ENCODE measurements at regions not wholly inside any gene's neighbourhood (a gene's known extent, or its start where the extent isn't known, plus 50 kb on each side); places are given as distances from the start of the nearest gene placed in this dataset.

GRCh38 chr17:79532107-79532790, 78.6 kb downstream of the RBFOX3 start:
- TF ChIP-seq FOXM1 (IDR thresholded peaks at IDR 0.05; ENCODE audit: borderline replicate concordance, low read depth): no peak
- TF ChIP-seq YY1 (IDR thresholded peaks at IDR 0.05; ENCODE audit: low read depth): no peak
- no peak for TF ChIP-seq NFIC (IDR thresholded peaks at IDR 0.05)
- no peak for TF ChIP-seq CEBPB (IDR thresholded peaks at IDR 0.05)
- TF ChIP-seq ZBTB7A (IDR thresholded peaks at IDR 0.05; ENCODE audit: low read depth): no peak
- no peak for TF ChIP-seq TCF12 (IDR thresholded peaks at IDR 0.05; ENCODE audit: low read depth)
- TF ChIP-seq USF1 (IDR thresholded peaks at IDR 0.05): no peak
- TF ChIP-seq TEAD4 (IDR thresholded peaks at IDR 0.05): no peak
- no peak for TF ChIP-seq TAF1 (IDR thresholded peaks at IDR 0.05; ENCODE audit: low read depth)
- TF ChIP-seq EP300 (IDR thresholded peaks at IDR 0.05; ENCODE audit: borderline replicate concordance): no peak
- no peak for TF ChIP-seq RAD21 (IDR thresholded peaks at IDR 0.05; ENCODE audit: low read depth)
- no peak for TF ChIP-seq MAX (IDR thresholded peaks at IDR 0.05)
- no peak for TF ChIP-seq CREB1 (IDR thresholded peaks at IDR 0.05; ENCODE audit: low read depth)
- no peak for TF ChIP-seq EGR1 (IDR thresholded peaks at IDR 0.05)
- TF ChIP-seq REST (IDR thresholded peaks at IDR 0.05; ENCODE audit: low read depth): no peak

DNA sequence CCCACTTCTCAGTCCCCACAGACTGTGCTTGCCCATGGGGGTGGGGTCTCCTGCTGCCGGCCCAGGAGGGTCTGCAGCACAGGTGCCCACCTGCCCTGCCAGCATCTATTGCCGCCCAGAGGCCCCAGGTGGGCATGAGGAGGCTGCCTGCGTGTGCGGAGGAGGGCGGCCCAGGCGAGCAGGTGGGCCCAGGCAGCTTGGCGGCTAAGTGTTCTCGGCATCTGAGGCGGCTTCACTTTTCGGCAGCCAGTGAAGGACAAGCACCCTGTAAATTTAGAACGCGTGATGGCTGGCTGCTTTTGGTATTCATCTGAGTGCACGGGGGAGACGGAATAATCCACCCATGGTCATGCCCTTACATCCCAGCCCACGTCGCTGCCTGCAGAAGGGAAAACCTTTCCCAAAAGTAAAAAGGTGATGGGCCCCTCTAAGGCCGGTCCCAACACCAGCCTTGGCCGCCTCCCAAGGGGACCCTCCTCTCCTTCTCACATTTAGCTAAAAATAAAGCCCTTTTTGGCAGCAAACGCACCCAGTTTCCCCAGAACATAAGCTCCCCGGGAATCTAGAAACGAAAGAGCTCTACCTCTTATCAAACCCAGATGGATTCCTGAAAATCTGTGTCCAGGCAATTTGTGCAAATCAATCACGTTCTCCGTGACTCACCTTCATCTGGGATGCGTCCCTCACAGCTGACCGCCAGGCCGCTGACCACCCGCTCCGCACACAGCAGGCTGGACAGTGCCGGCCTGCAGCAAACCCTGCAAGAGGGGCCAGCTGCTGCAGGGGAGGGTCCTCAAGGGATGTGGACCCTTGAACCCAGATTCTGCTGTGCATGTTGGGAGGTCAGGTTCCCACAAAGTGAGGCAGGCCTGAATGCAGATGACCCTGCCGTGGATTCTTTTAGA, 79.4 kb downstream of the RBFOX3 start:
- no peak for TF ChIP-seq TEAD4 (IDR thresholded peaks at IDR 0.05)
- TF ChIP-seq REST (IDR thresholded peaks at IDR 0.05; ENCODE audit: low read depth): no peak
- no peak for TF ChIP-seq RAD21 (IDR thresholded peaks at IDR 0.05; ENCODE audit: low read depth)
- TF ChIP-seq CREB1 (IDR thresholded peaks at IDR 0.05; ENCODE audit: low read depth): no peak
- TF ChIP-seq EGR1 (IDR thresholded peaks at IDR 0.05): no peak
- no peak for TF ChIP-seq NFIC (IDR thresholded peaks at IDR 0.05)
- TF ChIP-seq USF1 (IDR thresholded peaks at IDR 0.05): no peak
- TF ChIP-seq CEBPB (IDR thresholded peaks at IDR 0.05): no peak
- TF ChIP-seq ZBTB7A (IDR thresholded peaks at IDR 0.05; ENCODE audit: low read depth): no peak

DNA sequence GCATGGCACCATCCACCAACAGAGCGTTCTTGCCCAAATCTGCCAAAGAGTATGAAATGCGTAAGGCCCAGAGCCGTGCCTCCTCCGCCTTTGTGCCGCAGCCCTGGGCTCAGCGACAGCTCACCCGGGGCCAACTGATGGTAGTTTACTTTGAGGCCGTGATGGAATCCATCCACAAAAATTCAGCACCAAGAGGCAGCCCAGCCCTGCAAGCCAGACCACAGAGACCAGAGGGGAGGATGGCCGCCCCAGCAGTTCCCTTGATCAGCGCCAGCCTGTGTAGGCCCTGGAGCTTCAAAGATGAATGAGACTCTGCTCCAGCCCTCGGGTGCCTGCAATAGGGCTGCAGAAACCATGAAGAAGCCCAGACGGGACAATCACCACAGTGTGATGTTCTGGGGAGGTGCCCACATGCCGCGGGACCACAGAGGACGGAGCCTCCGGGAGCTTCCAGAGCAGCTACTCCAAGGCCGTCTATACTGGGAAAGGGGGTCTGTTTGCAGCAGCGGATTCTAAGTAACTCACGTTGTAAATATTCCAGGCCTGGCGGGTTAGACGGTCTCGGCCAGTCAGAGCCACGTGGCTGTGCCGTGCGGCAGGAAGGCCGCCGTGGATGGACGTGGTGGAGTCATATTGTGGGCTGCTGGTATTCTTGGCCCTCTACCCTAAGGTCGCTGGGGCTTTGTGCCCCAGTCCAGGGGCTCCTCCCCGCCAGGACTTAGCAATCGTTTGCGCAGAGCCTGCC, 80.3 kb downstream of the RBFOX3 start:
- TF ChIP-seq RAD21 (IDR thresholded peaks at IDR 0.05; ENCODE audit: low read depth) (no peak), TAF1 (IDR thresholded peaks at IDR 0.05; ENCODE audit: low read depth) (no peak), TEAD4 (IDR thresholded peaks at IDR 0.05) (no peak), ZBTB7A (IDR thresholded peaks at IDR 0.05; ENCODE audit: low read depth) (no peak), REST (IDR thresholded peaks at IDR 0.05; ENCODE audit: low read depth) (no peak)

DNA sequence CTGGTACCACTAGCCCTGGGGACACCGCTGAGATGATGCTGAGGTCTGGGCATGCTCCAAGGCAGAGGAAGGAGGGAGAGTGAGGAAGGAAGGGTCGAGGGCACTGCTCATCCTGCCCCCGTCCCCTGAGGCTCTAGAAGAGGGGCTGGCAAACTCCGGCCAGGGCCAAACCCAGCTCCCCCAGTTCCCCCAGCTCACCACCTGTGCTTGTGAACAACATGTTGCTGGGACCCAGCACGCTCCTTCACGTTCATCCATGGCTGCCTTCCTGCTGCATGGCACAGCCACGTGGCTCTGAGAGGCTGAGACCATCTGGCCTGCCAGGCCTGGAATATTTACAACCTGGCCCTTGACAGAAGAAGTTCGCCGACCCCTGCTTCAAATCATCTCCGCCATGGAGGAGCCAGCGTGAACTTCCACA, 81.2 kb downstream of the RBFOX3 start:
- no peak for TF ChIP-seq EGR1 (IDR thresholded peaks at IDR 0.05)
- no peak for TF ChIP-seq CEBPB (IDR thresholded peaks at IDR 0.05)
- no peak for TF ChIP-seq TCF12 (IDR thresholded peaks at IDR 0.05; ENCODE audit: low read depth)
- no peak for TF ChIP-seq YY1 (IDR thresholded peaks at IDR 0.05; ENCODE audit: low read depth)
- TF ChIP-seq NFIC (IDR thresholded peaks at IDR 0.05): no peak
- TF ChIP-seq FOXM1 (IDR thresholded peaks at IDR 0.05; ENCODE audit: borderline replicate concordance, low read depth): no peak
- no peak for TF ChIP-seq ZBTB7A (IDR thresholded peaks at IDR 0.05; ENCODE audit: low read depth)
- no peak for TF ChIP-seq USF1 (IDR thresholded peaks at IDR 0.05)
- no peak for TF ChIP-seq EP300 (IDR thresholded peaks at IDR 0.05; ENCODE audit: borderline replicate concordance)
- TF ChIP-seq TAF1 (IDR thresholded peaks at IDR 0.05; ENCODE audit: low read depth): no peak
- TF ChIP-seq MAX (IDR thresholded peaks at IDR 0.05): no peak
- no peak for TF ChIP-seq CREB1 (IDR thresholded peaks at IDR 0.05; ENCODE audit: low read depth)
- TF ChIP-seq RAD21 (IDR thresholded peaks at IDR 0.05; ENCODE audit: low read depth): no peak
- no peak for TF ChIP-seq TEAD4 (IDR thresholded peaks at IDR 0.05)
- no peak for TF ChIP-seq REST (IDR thresholded peaks at IDR 0.05; ENCODE audit: low read depth)
